HepG2 (cell line): ENCODE measurements at regions not wholly inside any gene's neighbourhood (a gene's known extent, or its start where the extent isn't known, plus 50 kb on each side); places are given as distances from the start of the nearest gene placed in this dataset.

ENCODE experiments used
- CTCF ChIP-seq: sonication (generic); formaldehyde crosslinking; IDR thresholded peaks from 2 replicates; pipeline ENCODE4 v1.5.0; 2020; ENCODE audit warnings: mild to moderate bottlenecking, missing genetic modification reagents, moderate library complexity
- ELF4 ChIP-seq: sonication (generic); formaldehyde crosslinking; IDR thresholded peaks from 2 replicates; pipeline ENCODE4 v1.5.0; 2020; ENCODE audit warnings: missing genetic modification reagents, mild to moderate bottlenecking, moderate library complexity, borderline replicate concordance
- RFX5 ChIP-seq: IDR thresholded peaks from 2 replicates; pipeline ENCODE4 v1.6.1; 2011; ENCODE audit warnings: low read depth, low read length, improper control_type of control experiment
- TEAD2 ChIP-seq: sonication (generic); formaldehyde crosslinking; IDR thresholded peaks from 2 replicates; pipeline ENCODE4 v1.9.0; 2021; ENCODE audit warnings: missing genetic modification reagents
- ZBTB25 ChIP-seq: IDR thresholded peaks from 2 replicates; pipeline ENCODE4 v1.6.1; 2018; ENCODE audit warnings: missing genetic modification reagents
- ZMYM3 ChIP-seq: sonication (generic); formaldehyde crosslinking; IDR thresholded peaks from 2 replicates; pipeline ENCODE4 v1.5.1; 2020; ENCODE audit warnings: mild to moderate bottlenecking, missing genetic modification reagents
- ZNF232 ChIP-seq: sonication (generic); formaldehyde crosslinking; IDR thresholded peaks from 2 replicates; pipeline ENCODE4 v1.4.0; 2020; ENCODE audit warnings: missing genetic modification reagents, borderline replicate concordance
- ZNF576 ChIP-seq: sonication (generic); formaldehyde crosslinking; IDR thresholded peaks from 2 replicates; pipeline ENCODE4 v1.4.0; 2020; ENCODE audit warnings: mild to moderate bottlenecking, missing genetic modification reagents
- ZNF619 ChIP-seq: sonication (generic); formaldehyde crosslinking; IDR thresholded peaks from 2 replicates; pipeline ENCODE4 v1.4.0; 2020; ENCODE audit warnings: mild to moderate bottlenecking, missing genetic modification reagents

- TF ChIP-seq ZNF619 (CRISPR knock-in tag) = no peak
- TF ChIP-seq ZBTB25 (CRISPR knock-in tag) = no peak
- no peak for TF ChIP-seq ZMYM3 (CRISPR knock-in tag)
- no peak for TF ChIP-seq CTCF
- no peak for TF ChIP-seq RFX5
- TF ChIP-seq ZNF232 (CRISPR knock-in tag) = no peak
- TF ChIP-seq ELF4 (CRISPR knock-in tag) = no peak
- TF ChIP-seq TEAD2 (CRISPR knock-in tag) = no peak
- no peak for TF ChIP-seq ZNF576 (CRISPR knock-in tag)
Observed at GRCh38 chr14:30277268-30277667, 281.7 kb upstream of the G2E3 start.
